ENCODE measurements at regions not wholly inside any gene's neighbourhood (a gene's known extent, or its start where the extent isn't known, plus 50 kb on each side); places are given as distances from the start of the nearest gene placed in this dataset.
A peak's percentile ranks its signal among the peaks of the same experiment; 100 is the strongest.

GRCh38 chr9:107928701-107929371 lies 439.3 kb upstream of the KLF4 start:
- no peak overlapping the region for H3K4me3 ChIP-seq (ENCODE audit: low read length)
- TF ChIP-seq, protein P1, sequence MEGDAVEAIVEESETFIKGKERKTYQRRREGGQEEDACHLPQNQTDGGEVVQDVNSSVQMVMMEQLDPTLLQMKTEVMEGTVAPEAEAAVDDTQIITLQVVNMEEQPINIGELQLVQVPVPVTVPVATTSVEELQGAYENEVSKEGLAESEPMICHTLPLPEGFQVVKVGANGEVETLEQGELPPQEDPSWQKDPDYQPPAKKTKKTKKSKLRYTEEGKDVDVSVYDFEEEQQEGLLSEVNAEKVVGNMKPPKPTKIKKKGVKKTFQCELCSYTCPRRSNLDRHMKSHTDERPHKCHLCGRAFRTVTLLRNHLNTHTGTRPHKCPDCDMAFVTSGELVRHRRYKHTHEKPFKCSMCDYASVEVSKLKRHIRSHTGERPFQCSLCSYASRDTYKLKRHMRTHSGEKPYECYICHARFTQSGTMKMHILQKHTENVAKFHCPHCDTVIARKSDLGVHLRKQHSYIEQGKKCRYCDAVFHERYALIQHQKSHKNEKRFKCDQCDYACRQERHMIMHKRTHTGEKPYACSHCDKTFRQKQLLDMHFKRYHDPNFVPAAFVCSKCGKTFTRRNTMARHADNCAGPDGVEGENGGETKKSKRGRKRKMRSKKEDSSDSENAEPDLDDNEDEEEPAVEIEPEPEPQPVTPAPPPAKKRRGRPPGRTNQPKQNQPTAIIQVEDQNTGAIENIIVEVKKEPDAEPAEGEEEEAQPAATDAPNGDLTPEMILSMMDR (conservative IDR thresholded peaks at IDR 0.05; ENCODE audit: low read length): no peak
- DNase-seq (ENCODE audit: low read depth): no peak

DNA sequence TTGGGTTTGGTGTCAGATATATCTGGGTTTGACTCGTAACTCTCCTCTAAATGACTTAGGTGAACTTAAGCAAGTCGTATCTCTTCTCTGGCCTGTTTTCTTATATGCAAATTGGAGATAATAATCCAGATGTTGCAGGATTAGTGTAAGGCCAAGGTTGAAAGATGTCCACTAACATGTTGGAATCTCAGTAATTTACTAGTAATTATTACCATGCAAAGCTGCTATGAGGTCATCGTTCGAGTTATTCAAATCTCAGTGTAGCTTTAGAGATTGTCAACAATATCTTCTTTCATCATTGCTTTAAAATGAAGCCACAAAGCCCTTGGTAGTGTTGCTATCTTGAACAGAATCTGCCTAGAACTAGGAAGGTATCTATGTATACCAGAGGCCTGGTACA lies 437.7 kb upstream of the KLF4 start:
- peak; percentile 18 for DNase-seq (ENCODE audit: low read depth)
- H3K4me3 ChIP-seq (ENCODE audit: low read length): no peak overlapping the region
- TF ChIP-seq, protein P1 (conservative IDR thresholded peaks at IDR 0.05; ENCODE audit: low read length): no peak

DNA sequence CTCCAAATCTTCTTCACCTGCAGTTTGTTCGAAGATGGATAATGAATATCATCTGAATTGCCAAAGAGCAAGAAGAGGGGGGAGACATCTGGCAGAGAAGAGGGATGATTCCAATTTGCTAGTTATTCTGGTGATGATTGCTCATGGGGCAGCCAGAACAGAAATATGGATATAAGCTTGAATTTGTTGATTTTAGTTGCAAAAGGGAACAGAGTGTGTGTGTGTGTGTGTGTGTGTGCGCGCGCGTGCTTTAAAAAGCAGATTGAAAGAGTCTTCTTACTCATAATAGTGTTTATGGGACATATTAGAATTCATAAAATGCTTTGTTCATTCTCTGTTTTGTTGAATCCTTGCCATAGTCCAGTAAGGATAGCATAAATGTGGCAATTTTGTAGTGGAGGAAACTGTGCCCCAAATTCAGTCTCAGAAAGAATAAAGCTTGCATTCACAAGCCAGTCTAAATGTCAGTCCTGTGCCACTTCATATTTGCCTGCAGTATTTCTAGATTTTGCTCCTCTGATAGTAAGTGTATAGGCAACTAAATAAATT lies 436.3 kb upstream of the KLF4 start:
- DNase-seq (ENCODE audit: low read depth): no peak
- TF ChIP-seq, protein P1 (conservative IDR thresholded peaks at IDR 0.05; ENCODE audit: low read length): no peak
- H3K4me3 ChIP-seq (ENCODE audit: low read length): no peak overlapping the region

- TF ChIP-seq, protein P1 (conservative IDR thresholded peaks at IDR 0.05; ENCODE audit: low read length): no peak
- no peak overlapping the region for H3K4me3 ChIP-seq (ENCODE audit: low read length)
- DNase-seq (ENCODE audit: low read depth): no peak
Measured at GRCh38 chr9:107922260-107922659, 432.7 kb upstream of the KLF4 start.

GRCh38 chr9:107919263-107919662 lies 429.7 kb upstream of the KLF4 start:
- TF ChIP-seq, protein P1 (conservative IDR thresholded peaks at IDR 0.05; ENCODE audit: low read length): no peak
- no peak for DNase-seq (ENCODE audit: low read depth)
- no peak overlapping the region for H3K4me3 ChIP-seq (ENCODE audit: low read length)

DNA sequence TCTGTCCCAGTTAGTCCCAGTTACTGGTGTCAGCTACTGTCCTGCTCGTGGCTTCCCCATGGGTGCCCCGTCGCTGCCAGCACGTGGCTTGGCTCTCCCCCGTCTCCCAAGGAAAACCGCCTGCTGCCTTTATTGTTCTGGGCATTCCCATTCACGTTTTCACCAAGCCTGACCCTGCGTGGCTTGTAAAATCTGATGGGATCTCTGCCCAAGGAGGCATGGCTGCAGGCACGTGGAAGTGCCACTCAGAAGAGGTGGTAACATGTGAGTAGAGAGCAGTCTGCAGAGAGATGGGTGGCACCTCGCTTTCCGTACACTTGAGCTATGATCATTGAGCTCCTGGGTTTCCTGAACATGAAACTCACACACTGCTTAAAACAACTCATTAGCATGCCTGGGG lies 429.2 kb upstream of the KLF4 start:
- TF ChIP-seq, protein P1 (conservative IDR thresholded peaks at IDR 0.05; ENCODE audit: low read length): no peak
- H3K4me3 ChIP-seq (ENCODE audit: low read length): no peak overlapping the region
- DNase-seq (ENCODE audit: low read depth): no peak

DNA sequence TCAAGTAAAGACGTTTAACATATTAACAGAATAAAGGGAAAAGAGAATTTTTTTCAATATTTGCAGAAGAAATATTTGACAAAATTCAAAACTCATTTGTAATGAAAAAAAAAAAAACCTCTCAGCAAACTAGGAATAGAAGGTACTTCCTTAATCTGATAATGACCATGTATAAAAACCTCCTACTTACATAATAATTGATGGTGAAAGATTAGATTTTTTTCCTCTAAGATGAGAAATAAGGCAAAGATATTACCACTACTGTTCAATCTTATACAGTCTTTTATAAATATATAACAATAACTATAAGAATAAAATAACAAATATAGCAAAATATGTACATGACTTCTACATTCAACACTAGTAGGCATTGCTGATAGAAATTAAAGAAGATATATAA lies 424.6 kb upstream of the KLF4 start:
- no peak overlapping the region for H3K4me3 ChIP-seq (ENCODE audit: low read length)
- TF ChIP-seq, protein P1 (conservative IDR thresholded peaks at IDR 0.05; ENCODE audit: low read length): no peak
- DNase-seq (ENCODE audit: low read depth): no peak

All from AG10803 (cell line).